SK-N-SH (cell line): ENCODE measurements at regions not wholly inside any gene's neighbourhood (a gene's known extent, or its start where the extent isn't known, plus 50 kb on each side); places are given as distances from the start of the nearest gene placed in this dataset.

Experiments used
- NRF1 ChIP-seq: IDR thresholded peaks from 2 replicates; pipeline ENCODE4 v1.6.1; 2012; ENCODE audit warnings: low read depth, mild to moderate bottlenecking, low read length
- SMC3 ChIP-seq: IDR thresholded peaks from 2 replicates; pipeline ENCODE4 v1.6.1; 2012; ENCODE audit warnings: low read depth, low read length, improper control_type of control experiment
- TAF1 ChIP-seq: IDR thresholded peaks from 2 replicates; pipeline ENCODE4 v1.6.1; 2012; ENCODE audit warnings: low read depth, mild to moderate bottlenecking, low read length, moderate library complexity, borderline replicate concordance

DNA sequence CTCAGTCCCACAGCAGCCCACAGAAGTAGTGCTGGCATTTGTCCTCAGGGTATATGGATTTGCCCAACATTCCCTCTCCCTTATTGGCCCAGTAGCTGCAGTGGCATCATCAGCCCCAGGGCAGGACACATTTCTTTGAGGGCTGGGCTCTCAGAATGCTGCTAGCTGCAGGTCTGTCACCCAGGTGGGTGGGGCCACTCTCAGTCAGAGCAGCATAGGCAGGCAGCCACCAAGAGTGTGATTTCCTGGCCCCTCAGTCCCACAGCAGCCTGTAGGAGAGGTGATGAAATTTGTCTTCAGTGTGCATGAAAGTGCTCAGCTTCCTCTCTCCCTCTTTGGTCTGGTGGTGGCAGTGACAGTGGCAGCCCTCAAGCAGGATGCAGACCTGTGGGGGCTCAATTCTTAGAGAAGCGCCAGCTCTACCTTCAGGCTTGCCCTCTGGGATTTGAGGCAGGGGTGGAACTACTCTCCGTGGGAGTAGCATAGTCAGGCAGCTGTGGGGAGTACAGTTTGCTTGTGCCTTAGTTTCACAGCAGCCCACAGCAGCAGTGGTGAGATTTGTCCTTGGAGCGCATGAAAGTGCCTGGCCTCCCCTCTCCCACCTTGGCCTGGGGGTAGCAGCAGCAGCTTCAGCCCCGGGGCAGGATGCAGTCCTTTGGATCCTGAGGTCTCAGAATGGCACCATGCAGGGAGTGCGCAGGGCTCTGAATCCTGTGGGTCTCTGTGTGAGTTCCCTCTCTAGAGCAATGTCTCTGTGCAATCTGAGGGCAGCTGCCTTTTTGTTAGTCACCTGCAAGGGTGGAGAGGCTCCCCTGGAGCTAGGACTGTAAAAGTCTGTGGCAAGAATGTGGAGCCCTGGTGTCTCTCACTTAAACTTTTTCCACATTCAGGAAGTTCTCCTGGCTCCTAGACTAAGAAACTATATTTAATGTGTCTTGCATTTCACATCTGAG, 1229.1 kb downstream of the ROBO2 start:
- no peak for TF ChIP-seq NRF1
- no peak for TF ChIP-seq TAF1
- TF ChIP-seq SMC3: no peak
